Activated naive CD8-positive, alpha-beta T cell treated with anti-CD3 and anti-CD28 coated beads, Interleukin-2, amount 50 U/mL, for 24 hours (primary cell): ENCODE measurements at regions not wholly inside any gene's neighbourhood (a gene's known extent, or its start where the extent isn't known, plus 50 kb on each side); places are given as distances from the start of the nearest gene placed in this dataset.
"Not testable (repeated sequence)": the region's sequence is repeated elsewhere in the genome, so short reads cannot be mapped to it uniquely, and the experiment has no call there.

ENCODE experiments used
- ATAC-seq: fragments of 150-1000 bp; cut with Tn5 transposase; one replicate; pipeline ENCODE4 v1.10.0; 2021
- DNase-seq: peaks from one replicate; pipeline ENCODE4 v3.0.0; 2021
- H3K27ac Mint-ChIP-seq: one replicate; pipeline ENCODE4 v1.8.0; 2021; ENCODE audit warnings: mild to moderate bottlenecking, mixed read lengths
- H3K27me3 Mint-ChIP-seq: one replicate; pipeline ENCODE4 v1.8.0; 2021; ENCODE audit warnings: mixed read lengths
- H3K36me3 Mint-ChIP-seq: one replicate; pipeline ENCODE4 v1.8.0; 2021; ENCODE audit warnings: low read depth, mixed read lengths
- H3K4me1 Mint-ChIP-seq: one replicate; pipeline ENCODE4 v1.8.0; 2021; ENCODE audit warnings: mixed read lengths
- H3K4me3 Mint-ChIP-seq: one replicate; pipeline ENCODE4 v1.8.0; 2021; ENCODE audit warnings: mild to moderate bottlenecking, moderate library complexity, mixed read lengths
- H3K9me3 Mint-ChIP-seq: one replicate; pipeline ENCODE4 v1.8.0; 2021; ENCODE audit warnings: mixed read lengths

- not testable (repeated sequence) for H3K36me3 Mint-ChIP-seq, H3K4me1 Mint-ChIP-seq, H3K27ac Mint-ChIP-seq, H3K9me3 Mint-ChIP-seq, H3K4me3 Mint-ChIP-seq, H3K27me3 Mint-ChIP-seq
- DNase-seq (peak; percentile 63), ATAC-seq (peak; percentile 100)
Observed at GRCh38 chr17:15849054-15849453, 95.9 kb upstream of the ADORA2B start.

DNA sequence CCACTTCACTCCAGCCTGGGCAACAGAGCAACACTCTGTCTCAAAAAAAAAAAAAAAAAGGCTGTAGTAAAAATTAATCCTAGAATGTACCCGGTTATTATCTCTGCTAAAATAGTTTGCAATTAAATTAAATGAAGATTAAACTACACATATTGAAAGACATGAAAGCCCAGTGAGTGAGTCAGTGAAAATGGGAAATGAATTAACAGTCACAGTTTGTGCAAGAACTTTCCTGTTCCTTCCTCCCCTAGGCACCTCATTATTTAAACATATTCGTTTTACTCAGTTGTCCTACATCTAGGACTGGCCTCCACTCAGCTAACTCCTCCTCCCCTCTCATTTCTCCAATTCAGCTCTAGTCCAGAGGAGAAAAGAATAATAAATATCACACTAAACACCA, 94.9 kb upstream of the ADORA2B start:
- DNase-seq: not testable (repeated sequence)

GRCh38 chr17:15850687-15851086, 94.2 kb upstream of the ADORA2B start:
- H3K27ac Mint-ChIP-seq, H3K4me3 Mint-ChIP-seq, ATAC-seq, DNase-seq, H3K4me1 Mint-ChIP-seq, H3K9me3 Mint-ChIP-seq, H3K36me3 Mint-ChIP-seq, H3K27me3 Mint-ChIP-seq: not testable (repeated sequence)

More for the DNA sequence above, 94.9 kb upstream of the ADORA2B start:
- not testable (repeated sequence) for H3K27me3 Mint-ChIP-seq, H3K4me3 Mint-ChIP-seq, H3K4me1 Mint-ChIP-seq, H3K9me3 Mint-ChIP-seq, ATAC-seq, H3K36me3 Mint-ChIP-seq, H3K27ac Mint-ChIP-seq

DNA sequence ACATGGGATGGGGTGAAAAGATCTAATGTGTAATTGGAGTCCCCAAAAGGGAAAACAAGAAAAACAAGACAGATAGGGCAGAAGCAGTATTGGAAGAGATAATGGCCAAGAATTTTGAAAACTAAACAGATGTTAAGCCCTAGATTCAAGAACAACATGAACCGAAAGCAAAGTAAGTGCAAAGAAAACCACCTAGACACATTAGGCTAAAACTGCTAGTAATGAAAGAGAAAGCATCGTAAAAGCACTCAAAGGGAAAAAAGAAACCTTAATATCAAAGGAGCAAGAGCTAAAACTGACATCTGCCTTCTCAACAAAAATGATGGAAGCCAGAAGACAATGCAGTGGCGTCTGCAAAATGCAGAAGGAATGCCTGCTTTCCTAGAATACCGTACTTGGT, 92.1 kb upstream of the ADORA2B start:
- not testable (repeated sequence) for H3K27me3 Mint-ChIP-seq, H3K27ac Mint-ChIP-seq, DNase-seq, ATAC-seq, H3K36me3 Mint-ChIP-seq, H3K9me3 Mint-ChIP-seq, H3K4me3 Mint-ChIP-seq, H3K4me1 Mint-ChIP-seq

DNA sequence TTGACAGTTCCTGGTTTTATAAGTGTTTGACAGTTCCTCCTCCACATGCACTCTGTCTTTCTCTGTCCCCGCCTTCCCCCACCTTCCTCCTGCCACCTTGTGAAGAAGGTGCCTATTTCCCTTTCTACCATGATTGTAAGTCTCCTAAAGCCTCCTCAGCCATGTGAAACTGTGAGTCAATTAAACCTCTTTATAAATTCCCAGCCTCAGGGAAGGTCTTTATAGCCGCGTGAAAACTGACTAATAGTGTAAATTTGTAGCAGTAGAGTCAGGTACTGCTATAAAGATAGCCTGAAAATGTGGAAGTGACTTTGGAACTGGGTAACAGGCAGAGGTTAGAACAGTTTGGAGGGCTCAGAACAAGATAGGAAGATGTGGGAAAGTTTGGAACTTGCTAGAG, 88.7 kb upstream of the ADORA2B start:
- H3K36me3 Mint-ChIP-seq, H3K4me1 Mint-ChIP-seq, H3K9me3 Mint-ChIP-seq: not testable (repeated sequence)

GRCh38 chr17:15856745-15857144, 88.2 kb upstream of the ADORA2B start:
- not testable (repeated sequence) for H3K4me1 Mint-ChIP-seq, H3K36me3 Mint-ChIP-seq, DNase-seq, H3K4me3 Mint-ChIP-seq, ATAC-seq, H3K27ac Mint-ChIP-seq, H3K27me3 Mint-ChIP-seq, H3K9me3 Mint-ChIP-seq

More for the DNA sequence above, 88.7 kb upstream of the ADORA2B start:
- H3K27ac Mint-ChIP-seq, H3K27me3 Mint-ChIP-seq, H3K4me3 Mint-ChIP-seq, DNase-seq: not testable (repeated sequence)
- ATAC-seq: peak; percentile 36

DNA sequence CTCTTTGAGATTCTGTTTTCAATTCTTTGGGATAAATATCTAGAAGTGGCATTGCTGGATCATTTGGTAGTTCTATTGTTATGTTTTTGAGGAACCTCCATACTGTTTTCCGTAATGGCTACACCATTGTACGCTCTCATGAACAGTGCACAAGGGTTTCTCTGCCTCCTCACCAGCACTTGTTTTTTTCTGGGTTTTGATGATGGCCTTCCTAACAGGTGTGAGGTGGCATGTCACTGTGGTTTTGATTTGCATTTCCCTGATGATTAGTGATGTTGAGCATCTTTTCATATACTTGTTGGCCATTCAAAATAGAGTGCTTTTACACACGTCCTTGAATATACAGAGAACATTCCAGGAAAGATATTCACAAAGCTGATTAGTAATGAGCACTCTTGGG, 86.8 kb upstream of the ADORA2B start:
- H3K4me1 Mint-ChIP-seq, H3K27me3 Mint-ChIP-seq, DNase-seq, H3K9me3 Mint-ChIP-seq, H3K4me3 Mint-ChIP-seq, H3K27ac Mint-ChIP-seq, ATAC-seq, H3K36me3 Mint-ChIP-seq: not testable (repeated sequence)

GRCh38 chr17:15860774-15861173, 84.2 kb upstream of the ADORA2B start:
- not testable (repeated sequence) for ATAC-seq, H3K27me3 Mint-ChIP-seq, H3K4me1 Mint-ChIP-seq, H3K9me3 Mint-ChIP-seq, H3K36me3 Mint-ChIP-seq, H3K27ac Mint-ChIP-seq, DNase-seq, H3K4me3 Mint-ChIP-seq

GRCh38 chr17:15864061-15864460, 80.9 kb upstream of the ADORA2B start:
- not testable (repeated sequence) for DNase-seq, H3K27me3 Mint-ChIP-seq, H3K9me3 Mint-ChIP-seq

GRCh38 chr17:15864472-15864871, 80.5 kb upstream of the ADORA2B start:
- not testable (repeated sequence) for ATAC-seq, H3K36me3 Mint-ChIP-seq

More at GRCh38 chr17:15864061-15864460, 80.9 kb upstream of the ADORA2B start:
- not testable (repeated sequence) for H3K4me3 Mint-ChIP-seq, H3K4me1 Mint-ChIP-seq, ATAC-seq, H3K27ac Mint-ChIP-seq, H3K36me3 Mint-ChIP-seq

GRCh38 chr17:15866015-15866414, 78.9 kb upstream of the ADORA2B start:
- H3K27ac Mint-ChIP-seq, H3K36me3 Mint-ChIP-seq, ATAC-seq, H3K4me1 Mint-ChIP-seq, H3K4me3 Mint-ChIP-seq, H3K9me3 Mint-ChIP-seq, DNase-seq, H3K27me3 Mint-ChIP-seq: not testable (repeated sequence)

More at GRCh38 chr17:15864472-15864871, 80.5 kb upstream of the ADORA2B start:
- not testable (repeated sequence) for H3K4me1 Mint-ChIP-seq, H3K27me3 Mint-ChIP-seq, H3K4me3 Mint-ChIP-seq, H3K27ac Mint-ChIP-seq, H3K9me3 Mint-ChIP-seq, DNase-seq

GRCh38 chr17:15867331-15867730, 77.6 kb upstream of the ADORA2B start:
- H3K4me3 Mint-ChIP-seq, DNase-seq, ATAC-seq, H3K4me1 Mint-ChIP-seq, H3K27ac Mint-ChIP-seq, H3K36me3 Mint-ChIP-seq, H3K27me3 Mint-ChIP-seq, H3K9me3 Mint-ChIP-seq: not testable (repeated sequence)

- H3K27ac Mint-ChIP-seq, H3K4me3 Mint-ChIP-seq, H3K9me3 Mint-ChIP-seq, H3K36me3 Mint-ChIP-seq, H3K4me1 Mint-ChIP-seq, H3K27me3 Mint-ChIP-seq, ATAC-seq, DNase-seq: not testable (repeated sequence)
Observed at GRCh38 chr17:15869868-15870267, 75.1 kb upstream of the ADORA2B start.

GRCh38 chr17:15872677-15873076, 72.3 kb upstream of the ADORA2B start:
- not testable (repeated sequence) for H3K4me1 Mint-ChIP-seq, DNase-seq, H3K9me3 Mint-ChIP-seq, H3K4me3 Mint-ChIP-seq, ATAC-seq, H3K36me3 Mint-ChIP-seq, H3K27ac Mint-ChIP-seq, H3K27me3 Mint-ChIP-seq

DNA sequence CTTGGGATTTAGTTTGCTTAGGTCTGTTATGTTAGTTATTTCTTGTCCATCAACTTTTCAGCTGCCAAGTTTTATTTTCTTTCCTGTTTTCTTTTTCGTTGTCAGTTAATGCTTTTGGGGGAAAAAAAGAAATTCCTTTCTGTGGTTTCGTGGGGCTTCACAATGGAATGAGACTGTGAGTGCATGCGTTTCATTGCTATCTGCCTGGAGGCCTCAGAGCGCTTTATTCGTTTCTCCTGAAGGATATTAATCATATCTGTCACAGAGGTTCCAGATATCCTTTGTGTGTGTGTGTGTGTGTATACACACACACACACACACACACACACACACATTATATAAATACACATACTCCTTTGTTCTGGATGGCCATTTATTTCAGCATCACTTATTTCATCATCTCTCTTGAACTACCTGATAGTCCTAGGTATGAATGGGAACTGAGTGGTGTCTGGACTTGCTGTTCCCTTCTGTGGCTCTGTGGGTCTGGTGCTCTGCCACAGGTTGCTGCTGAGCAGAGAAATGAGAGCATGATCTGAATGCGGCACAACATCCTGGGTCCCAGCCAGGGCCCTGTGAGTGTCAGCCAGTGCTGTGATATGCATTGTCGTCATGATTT, 66.9 kb upstream of the ADORA2B start:
- H3K27ac Mint-ChIP-seq, H3K4me1 Mint-ChIP-seq, H3K36me3 Mint-ChIP-seq, H3K9me3 Mint-ChIP-seq, ATAC-seq, H3K4me3 Mint-ChIP-seq, H3K27me3 Mint-ChIP-seq, DNase-seq: not testable (repeated sequence)
